GM19395 (cell line): ENCODE measurements at regions not wholly inside any gene's neighbourhood (a gene's known extent, or its start where the extent isn't known, plus 50 kb on each side); places are given as distances from the start of the nearest gene placed in this dataset.
"Not testable (repeated sequence)": the region's sequence is repeated elsewhere in the genome, so short reads cannot be mapped to it uniquely, and the experiment has no call there.

ENCODE experiments used
- ATAC-seq: cut with Tn5 transposase; IDR thresholded peaks from one replicate; pipeline ENCODE4 v1.9.1; 2021; ENCODE audit warnings: mild to moderate bottlenecking, moderate library complexity; ENCODE audit not compliant: unreplicated experiment

DNA sequence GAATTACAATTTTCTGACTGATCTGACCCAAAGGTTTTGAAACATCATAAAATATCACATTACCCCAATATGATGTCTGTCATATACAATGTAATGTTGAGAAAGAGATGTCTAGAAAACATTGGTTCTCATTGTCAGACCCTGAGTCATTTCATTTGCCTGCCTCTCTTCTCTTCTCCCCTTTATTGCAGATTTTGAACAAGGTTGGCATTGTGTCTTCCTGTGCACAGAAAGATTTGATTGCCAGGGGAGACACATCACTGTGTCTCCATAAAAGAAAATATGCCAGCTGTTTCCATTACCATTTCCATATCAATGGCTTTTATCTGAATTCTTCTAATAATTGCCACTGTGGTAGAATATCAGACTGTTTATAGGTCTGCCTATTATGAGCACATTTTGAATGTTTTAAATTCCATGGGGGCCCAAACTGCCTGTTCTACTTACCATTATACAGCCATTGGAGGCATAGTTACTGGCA, 65.6 kb downstream of the IFI44 start:
- ATAC-seq, result no peak

DNA sequence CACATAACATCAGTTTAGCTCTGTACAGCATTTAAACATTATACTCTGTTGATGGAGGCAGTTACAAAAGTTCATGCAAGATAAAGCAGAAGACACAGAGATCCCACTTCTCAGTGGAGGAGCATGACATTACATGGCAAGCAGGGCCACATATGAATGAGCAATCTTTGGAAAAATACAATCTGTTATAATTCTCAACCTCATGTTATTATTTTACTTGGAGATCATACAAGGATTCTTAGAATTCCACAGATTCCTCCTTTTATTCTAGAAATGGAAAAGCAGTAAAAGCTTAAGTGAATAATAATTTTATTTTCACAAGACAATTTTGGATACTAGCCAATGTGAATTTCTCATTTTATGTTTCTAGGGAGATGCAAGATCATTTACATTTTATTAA, 66.6 kb downstream of the IFI44 start:
- no peak for ATAC-seq

DNA sequence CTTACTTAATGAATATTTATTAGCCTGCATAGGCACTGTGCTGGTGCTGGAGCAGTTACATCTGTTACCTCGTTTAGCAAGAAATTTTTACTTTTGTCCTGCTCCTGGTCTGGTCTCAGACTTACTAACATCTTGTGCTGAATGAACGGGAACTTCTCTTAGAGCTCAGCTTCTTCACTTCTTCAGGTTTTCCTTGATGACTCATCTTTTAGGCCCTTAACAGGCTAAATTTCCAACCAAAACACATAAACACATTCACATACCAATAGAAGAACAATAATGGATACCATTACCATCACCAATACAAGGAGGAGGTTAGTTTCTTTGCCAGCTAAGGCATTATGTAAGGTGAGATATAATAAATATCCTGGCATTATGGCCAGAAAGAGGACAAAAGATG, 68.9 kb downstream of the IFI44 start:
- no peak for ATAC-seq

DNA sequence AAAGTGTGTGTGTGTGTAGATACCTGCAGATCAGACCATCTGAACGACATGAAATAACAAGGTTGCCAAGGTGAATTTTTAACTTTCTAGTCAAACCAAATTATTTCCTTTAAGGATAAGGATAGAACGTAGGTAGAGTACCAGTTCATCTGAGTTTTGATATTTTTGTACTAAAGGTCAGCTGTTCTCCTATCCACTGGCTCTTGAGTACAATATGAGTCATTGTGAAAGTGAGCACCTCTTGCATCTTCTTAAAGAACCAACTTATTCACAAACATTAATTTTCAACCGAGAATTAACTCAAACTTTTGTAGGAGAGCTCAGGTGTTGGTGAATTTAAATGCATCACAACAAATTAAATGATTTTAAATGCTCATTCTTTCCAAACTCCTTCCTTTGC, 71.5 kb downstream of the IFI44 start:
- no peak for ATAC-seq

DNA sequence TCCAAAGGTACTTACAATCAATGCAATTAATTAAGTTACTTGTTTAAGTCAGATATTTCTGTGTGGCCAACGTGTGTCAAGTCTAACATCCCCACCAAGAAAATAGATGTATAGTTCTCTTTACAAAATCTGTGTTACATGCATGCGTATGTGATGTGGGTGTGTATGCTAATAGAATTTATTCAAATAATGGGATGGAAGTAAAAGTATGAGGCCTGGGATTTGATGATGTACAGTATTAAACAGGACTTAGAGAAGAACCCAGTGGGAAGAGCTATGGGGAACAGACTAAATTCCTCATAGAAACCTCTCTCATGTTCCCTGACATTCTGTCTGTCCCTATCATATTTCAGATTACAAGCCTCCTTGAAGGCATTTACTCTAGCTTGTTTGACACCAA, 72.5 kb downstream of the IFI44 start:
- ATAC-seq, result no peak

DNA sequence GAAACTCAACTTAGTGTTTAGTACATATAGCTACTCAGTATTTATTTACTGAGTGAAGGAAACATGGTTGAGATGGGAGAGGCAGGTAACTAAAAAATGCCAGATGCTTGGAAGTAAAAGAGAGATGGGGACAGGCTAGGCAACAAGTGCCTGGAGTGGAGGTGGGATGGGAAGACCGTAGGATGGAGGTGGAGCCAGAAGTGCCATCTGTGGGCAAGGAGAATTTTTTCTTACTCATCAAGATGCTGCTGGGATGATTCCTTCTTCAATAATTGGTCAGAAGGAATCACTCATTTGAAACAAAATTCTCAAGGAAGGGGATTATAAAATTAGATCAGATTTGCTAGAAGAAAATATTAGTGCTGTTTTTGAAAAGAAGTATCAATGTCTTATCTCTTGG, 72.9 kb downstream of the IFI44 start:
- ATAC-seq, result no peak

DNA sequence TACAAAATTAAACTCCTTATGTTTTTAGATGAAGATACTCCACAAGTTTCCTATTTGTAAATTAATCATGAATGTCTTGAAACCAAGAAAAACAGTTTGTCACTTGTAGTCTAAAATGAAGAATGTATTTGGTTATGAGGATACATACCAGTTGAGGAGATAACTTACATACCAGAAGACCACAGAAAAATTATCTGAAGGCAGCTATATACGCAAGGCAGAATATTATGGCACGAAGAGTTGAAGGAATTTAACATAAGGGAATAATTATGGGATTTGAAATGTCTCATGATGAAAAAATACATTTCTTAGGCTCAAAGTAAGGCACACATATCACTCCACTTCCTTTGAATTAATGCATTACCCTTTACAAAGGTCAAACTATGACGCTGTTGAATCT, 73.3 kb downstream of the IFI44 start:
- ATAC-seq, result no peak

DNA sequence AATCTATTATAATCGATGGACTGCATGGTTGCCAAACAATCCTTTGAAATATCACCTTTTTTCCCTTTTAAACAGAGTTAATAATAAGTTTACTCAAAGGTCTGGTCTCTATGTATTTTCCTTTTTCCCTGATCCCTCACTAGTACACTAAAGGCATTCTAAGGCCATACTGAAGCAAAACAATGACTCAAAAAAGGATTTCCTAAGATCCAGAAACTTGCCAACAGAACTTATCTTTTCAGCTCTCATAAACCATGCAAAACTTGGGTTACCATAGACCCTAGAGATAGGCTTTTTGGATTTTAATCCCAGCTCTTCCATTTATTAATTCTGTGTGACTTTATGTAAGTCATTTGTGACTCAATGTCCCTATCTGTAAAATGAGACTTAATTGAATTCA, 77.1 kb downstream of the IFI44 start:
- no peak for ATAC-seq

DNA sequence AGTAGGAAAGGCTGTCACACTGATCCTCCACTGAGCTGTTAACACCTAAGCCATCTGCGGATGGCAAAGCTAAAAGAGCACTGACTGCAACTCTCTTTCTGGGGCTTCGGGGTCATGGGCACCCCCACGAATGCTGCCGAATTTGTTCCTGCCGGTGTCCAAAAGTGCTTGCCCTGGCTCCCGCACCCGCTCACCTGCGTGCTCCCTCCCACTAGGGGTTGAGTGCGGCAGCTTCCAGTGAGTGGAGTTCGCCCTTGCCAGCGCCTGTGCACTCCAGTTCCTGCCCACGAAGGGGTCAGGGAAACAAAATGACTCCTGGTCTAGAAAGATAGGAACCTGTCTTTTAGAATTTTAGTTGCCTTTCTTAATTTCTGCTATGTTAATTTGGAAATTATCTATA, 78.7 kb downstream of the IFI44 start:
- no peak for ATAC-seq

DNA sequence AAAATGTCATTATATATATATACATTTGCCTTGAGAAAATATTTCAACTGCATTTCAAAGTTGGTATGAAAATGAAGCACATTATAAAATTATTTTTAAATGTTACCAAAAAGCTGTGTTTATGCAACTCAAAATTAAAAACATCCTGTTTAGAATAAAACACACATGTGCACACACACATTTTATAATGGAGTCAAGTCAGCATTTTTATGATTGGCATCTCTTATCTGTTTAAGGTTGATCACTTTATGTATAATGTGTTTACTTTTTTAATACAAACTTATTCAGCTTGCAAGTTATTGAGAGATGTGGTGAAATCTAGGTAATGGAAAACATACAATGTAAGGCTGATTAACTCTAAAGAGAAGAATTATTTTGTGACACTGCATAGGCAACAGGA, 80.4 kb downstream of the IFI44 start:
- ATAC-seq, result no peak

DNA sequence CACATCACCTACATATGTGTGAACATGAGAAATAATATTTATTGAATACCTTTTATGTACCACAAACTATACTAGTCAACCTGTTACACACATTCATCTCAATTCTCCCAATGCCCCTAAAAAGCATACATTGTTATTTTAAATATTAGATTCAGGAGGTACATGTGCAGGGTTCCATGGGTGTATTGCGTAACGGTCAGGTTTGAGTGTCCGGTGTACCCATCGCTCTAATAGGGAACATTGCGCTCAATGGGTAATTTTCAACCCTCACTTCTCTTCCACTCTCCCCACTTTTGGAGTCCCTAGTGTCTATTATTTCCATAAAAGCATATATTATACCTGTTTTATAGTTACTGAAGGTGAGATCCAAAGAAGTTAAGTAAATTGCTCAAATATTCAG, 82.0 kb downstream of the IFI44 start:
- no peak for ATAC-seq

DNA sequence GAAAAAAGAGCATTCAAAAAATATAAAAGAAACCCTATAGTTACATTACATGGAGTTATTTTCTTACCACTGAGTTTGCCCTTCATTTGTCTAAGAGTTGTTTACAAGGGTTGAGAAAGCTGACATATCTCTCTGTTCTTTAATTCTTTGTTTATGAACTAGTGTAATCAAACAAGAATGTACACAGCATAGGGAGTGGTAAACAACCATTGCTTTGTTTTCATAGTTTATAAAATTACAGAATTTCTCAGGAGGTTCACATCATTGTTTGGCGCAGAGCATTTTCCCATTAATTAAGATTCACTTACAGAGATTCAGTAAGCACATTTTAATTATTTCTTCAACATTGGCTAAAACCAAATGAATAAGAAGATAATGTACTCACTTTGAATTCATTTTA, 87.6 kb downstream of the IFI44 start:
- ATAC-seq, result no peak

DNA sequence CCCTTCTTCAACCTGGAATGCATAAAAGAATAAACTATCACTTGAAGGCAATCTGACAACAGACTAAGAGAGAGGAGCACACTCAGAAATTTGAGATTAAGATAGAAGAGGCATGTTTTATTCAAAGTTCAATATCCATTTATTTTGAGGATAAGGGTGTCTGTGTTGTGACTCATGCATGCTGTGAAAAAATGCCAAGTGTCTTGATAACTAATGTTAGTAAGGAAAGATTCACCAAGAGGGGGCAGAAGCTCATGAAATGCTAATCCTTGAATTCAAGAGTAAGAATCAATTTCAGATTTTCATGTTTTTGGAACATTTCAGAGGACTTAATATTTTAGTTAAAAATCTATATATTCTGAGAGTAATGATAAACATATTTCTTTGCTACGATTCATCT, 94.0 kb downstream of the IFI44 start:
- no peak for ATAC-seq

DNA sequence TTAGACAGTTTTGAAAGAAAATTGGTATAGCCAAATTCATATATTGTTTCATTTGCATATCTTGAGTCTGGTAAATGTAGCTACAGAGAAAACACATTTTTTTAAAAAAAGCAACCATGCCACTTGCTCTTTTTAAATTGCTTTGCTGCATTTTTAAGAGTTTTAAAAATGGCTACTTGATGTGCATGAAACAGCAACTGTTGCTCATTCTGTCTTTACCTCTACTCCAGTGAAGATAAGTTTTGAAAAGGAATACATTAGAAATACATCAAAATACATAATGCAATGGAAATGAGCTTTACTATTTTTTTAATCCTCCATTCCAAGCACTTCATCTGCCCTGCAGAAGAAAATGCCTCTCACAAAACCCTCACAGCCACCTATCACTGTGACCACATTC, 95.5 kb downstream of the IFI44 start:
- ATAC-seq, result no peak

DNA sequence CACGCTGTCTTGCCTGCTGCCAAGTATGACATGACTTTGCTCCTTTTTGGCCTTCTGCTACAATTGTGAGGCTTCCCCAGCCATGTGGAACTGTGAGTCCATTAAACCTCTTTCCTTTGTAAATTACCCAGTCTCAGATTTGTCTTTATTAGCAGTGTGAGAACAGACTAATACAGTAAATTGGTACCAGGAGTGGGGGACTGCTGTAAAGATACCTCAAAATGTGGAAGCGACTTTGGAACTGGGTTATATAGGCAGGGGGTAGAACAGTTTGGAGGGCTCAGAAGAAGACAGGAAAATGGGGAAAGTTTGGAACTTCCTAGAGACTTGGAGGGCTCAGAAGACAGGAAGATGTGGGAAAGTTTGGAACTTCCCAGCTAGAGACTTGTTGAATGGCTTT, 104.0 kb downstream of the IFI44 start:
- ATAC-seq, result not testable (repeated sequence)

DNA sequence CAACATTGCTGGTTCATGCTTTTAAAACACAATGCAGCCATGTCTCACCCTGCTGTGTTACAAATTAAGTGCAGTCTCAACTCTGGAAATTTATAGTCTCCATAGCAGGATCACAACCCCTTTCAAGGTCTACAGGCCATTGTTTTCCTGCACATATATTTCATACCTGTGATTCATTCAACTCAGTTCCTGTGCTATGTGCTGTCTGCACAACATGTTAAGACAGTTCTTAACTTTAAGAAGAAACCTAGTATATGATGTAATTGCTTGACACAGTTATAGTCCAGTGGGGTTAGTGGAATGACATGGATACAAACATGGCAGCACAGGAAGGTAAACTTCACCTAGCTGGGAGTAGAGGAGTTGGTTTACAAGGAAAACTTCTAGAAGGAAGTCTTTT, 106.4 kb downstream of the IFI44 start:
- ATAC-seq, result no peak

DNA sequence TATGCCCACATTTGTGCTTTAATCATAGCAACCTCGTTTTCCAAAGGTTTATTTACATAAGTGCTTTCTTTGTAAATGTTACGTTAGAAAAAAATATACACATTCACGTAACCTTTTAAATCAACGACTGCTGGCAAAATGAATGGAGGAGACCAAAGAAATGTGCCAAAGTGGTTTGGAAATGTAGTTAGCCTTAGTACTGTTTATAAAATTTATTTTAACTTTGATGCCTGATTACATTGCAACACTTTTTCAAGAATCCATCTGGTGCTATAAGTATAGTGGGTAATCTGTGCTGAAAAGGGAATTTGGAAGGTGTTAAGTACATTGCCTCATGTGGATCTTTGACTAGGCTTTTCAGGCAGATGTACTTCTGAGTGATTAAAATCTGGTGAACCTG, 108.9 kb downstream of the IFI44 start:
- ATAC-seq, result no peak

DNA sequence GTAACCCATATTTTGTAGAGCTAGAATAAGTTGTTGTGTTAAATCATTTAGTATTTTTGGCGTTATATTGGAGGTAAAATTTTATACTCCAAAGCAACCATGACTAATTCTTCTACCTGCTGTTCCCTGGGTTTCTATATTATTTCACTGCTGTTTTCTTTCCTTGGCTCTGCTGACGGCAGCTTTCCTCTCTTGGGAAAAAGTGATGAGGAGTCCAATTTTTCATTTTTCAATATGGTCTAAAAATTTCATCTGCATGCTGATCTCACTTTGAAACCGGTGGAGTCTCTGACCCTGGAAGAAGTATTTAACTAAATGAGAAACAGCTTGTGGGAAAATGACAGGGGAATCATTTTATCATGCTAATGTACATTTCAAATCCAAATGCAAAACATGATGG, 110.2 kb downstream of the IFI44 start:
- ATAC-seq, result no peak

DNA sequence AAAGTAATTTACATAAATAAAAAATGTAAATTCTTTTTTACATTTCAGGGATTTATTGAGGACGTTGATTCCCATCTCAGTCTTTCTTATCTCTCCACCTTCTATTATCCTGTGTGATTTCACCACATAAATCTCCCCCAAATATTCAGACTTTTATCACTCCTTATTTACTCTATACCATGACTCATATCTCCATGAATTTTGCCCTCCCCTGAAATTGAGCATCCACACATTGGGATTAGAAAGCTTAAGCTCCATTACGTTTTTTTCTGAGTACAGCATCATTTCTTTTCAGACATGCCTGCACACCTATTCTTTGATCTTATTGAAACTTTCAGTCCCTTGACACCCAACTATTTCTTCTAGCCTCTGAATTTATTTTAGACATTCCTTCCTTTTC, 111.2 kb downstream of the IFI44 start:
- ATAC-seq, result no peak

DNA sequence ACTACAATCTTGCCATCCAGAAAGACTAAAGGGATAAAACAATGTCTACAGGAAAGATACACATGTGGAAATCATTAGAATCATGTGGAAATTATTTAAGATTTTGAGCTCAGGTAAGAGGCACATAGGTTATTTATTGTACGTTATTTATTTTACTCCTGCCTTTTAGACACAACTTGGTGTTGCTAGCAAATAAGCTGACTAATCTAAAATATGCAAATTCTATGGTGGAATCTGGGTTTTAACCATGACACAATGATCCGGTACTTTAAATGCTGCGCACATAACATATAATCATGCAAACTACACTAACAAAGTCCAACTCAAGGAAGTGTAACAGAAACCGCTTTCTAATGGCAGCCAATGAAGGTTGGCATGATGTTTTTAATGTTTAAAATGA, 112.5 kb downstream of the IFI44 start:
- no peak for ATAC-seq

DNA sequence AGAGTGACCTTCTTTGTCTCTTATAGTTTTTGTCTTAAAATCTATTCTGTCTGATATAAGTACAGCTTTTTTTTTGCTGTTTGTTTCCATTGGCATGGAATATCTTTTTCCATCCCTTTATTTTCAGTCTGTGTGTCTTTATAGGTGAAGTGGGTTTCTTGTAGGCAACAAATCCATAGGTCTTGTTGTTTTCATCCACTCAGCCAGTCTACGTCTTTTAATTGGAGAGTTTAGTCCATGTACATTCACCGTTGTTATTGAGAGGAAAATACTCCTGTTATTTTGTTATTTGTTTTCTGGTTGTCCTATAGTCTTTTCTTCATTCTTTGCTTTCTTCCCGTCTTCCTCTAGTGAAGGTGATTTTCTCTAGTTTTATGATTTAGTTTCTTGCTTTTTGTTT, 115.9 kb downstream of the IFI44 start:
- ATAC-seq, result no peak

DNA sequence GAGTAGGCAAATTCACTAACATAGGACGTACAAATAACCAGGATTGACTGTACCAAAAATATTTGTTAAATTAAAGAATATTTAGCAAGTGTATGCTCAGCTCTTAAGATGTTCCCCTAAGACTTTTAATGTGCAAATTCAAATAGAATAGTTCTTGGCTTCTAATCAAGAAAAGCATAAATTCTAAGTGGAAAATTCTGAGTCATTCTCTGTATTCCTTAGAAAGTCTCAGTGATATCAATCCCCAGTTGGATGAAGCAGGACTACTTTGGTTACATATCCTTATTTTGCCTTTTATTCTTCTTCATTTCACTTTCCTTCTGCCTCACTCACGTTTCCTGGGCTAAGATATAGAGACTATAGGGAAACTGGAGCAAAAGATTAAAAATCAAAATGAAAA, 130.2 kb downstream of the IFI44 start:
- no peak for ATAC-seq

DNA sequence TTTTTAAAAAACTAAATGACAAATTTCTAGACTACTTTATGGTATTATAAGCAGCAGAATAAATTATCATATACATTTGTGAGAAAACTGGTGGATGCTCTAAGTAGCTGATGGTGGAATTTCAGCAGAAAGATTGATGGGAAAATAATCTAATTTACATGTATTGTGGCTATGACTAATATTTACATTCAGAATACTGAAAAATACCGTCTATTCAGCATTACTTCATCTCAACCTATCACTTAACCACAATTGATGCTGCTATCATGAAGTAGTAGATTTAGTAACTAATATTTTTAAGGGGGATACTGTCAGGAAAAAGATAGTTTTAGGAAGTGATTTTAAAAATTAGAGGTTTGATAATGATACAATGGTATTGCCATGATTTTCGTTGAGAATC, 137.9 kb downstream of the IFI44 start:
- ATAC-seq, result no peak

DNA sequence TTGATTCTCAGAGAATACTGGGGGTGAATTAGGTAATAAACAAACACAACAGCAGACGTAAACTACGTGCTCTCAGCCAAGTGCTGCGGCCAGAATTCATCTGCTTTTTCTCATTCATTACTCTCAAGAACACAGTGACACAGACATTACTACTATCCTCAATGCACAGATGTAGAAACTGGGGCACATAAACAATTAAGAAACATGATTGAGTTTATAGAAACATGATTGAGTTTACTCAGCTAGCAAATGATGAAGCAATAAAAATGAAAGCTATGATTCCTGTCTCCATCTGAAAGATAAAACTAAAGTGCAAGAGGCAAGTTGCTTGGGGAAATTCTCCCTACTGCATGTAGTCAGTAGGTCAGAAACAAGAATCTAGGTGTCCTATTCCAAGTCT, 140.5 kb downstream of the IFI44 start:
- ATAC-seq, result no peak
